Immature natural killer cell (primary cell): ENCODE measurements at regions not wholly inside any gene's neighbourhood (a gene's known extent, or its start where the extent isn't known, plus 50 kb on each side); places are given as distances from the start of the nearest gene placed in this dataset.

ENCODE experiments used
- DNase-seq, 3 donors: peaks; one replicate each; pipeline ENCODE4 v3.0.0; 2022; ENCODE audit warnings: mixed read lengths in 1 of 3
- H3K27ac Mint-ChIP-seq, 6 donors: one replicate each; pipeline ENCODE4 v1.8.0; 2020; ENCODE audit warnings: mixed read lengths in 6 of 6, mild to moderate bottlenecking in 5 of 6, inconsistent platforms in 4 of 6, moderate library complexity in 3 of 6
- H3K27me3 Mint-ChIP-seq, 3 donors: one replicate each; pipeline ENCODE4 v1.8.0; 2020 to 2021; ENCODE audit warnings: low read depth in 3 of 3, mild to moderate bottlenecking in 3 of 3, mixed read lengths in 3 of 3, moderate library complexity in 3 of 3, inconsistent platforms in 1 of 3
- H3K36me3 Mint-ChIP-seq, 3 donors: one replicate each; pipeline ENCODE4 v1.8.0; 2020; ENCODE audit warnings: mixed read lengths in 3 of 3, inconsistent platforms in 2 of 3, mild to moderate bottlenecking in 2 of 3
- H3K4me1 Mint-ChIP-seq, 2 donors: one replicate each; pipeline ENCODE4 v1.8.0; 2020; ENCODE audit warnings: inconsistent platforms in 2 of 2, mild to moderate bottlenecking in 2 of 2, mixed read lengths in 2 of 2, moderate library complexity in 1 of 2
- H3K4me3 Mint-ChIP-seq, 5 donors: one replicate each; pipeline ENCODE4 v1.8.0; 2020; ENCODE audit warnings: mild to moderate bottlenecking in 5 of 5, mixed read lengths in 5 of 5, inconsistent platforms in 3 of 5, moderate library complexity in 3 of 5
- H3K9me3 Mint-ChIP-seq, 6 donors: one replicate each; pipeline ENCODE4 v1.8.0; 2020; ENCODE audit warnings: mild to moderate bottlenecking in 6 of 6, mixed read lengths in 6 of 6, inconsistent platforms in 4 of 6, moderate library complexity in 3 of 6

GRCh38 chr4:89586318-89586717, 250.6 kb downstream of the SNCA start:
- Mint-ChIP-seq H3K4me1 (no peaks in the 10 kb centered on the region), H3K27me3 (no peaks in the 10 kb centered on the region), H3K27ac (no peak overlapping the region), H3K36me3 (peaks cover 0 to 3% (median 0%) of the 10 kb centered on the region in 3 donors), H3K9me3 (peaks cover 0 to under 1% (median 0%) of the 10 kb centered on the region in 6 donors), H3K4me3 (no peak overlapping the region)
- no peak for DNase-seq

DNA sequence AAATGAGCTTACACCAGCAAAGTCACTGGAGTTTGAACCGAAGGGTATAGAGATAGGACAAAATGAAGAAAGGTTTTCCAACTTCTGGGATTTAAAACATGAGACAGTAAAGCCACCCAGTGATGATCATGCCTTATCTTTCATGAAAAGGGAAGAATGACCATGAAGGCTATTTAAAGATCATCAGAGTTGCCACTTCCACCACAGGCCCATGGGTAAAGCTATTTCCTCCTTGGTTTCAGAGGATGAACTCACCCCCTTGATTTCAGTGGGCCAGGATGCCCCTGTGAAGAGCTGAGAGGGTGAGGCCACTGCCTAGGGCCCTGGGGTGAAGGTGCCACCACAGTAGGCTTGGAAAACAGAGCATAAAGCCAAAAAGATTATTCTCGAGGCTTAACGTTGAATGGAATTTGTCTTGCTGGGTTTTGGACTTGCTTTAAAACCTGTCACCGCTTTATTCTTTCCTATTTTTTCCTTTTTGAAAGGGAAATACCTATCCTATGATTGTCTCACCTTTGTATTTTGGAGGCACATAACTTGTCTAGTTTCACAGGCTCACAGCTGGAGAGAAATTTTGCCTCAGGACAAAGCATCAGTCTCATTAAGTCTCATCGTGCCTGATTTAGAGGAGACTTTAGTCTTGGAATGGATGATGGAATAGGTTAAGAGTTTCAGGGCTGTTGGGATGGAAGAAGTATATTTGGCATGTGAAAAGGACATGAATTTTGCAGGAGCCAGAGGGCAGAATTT, 254.0 kb downstream of the SNCA start:
- no peak for DNase-seq
- H3K36me3 Mint-ChIP-seq = peaks cover 0 to 5% (median 0%) of the 10 kb centered on the region in 3 donors
- H3K27ac Mint-ChIP-seq = no peak overlapping the region
- H3K4me3 Mint-ChIP-seq = no peak overlapping the region
- H3K4me1 Mint-ChIP-seq = no peaks in the 10 kb centered on the region
- H3K9me3 Mint-ChIP-seq = peaks cover 0 to 3% (median 0%) of the 10 kb centered on the region in 6 donors
- no peaks in the 10 kb centered on the region for H3K27me3 Mint-ChIP-seq

DNA sequence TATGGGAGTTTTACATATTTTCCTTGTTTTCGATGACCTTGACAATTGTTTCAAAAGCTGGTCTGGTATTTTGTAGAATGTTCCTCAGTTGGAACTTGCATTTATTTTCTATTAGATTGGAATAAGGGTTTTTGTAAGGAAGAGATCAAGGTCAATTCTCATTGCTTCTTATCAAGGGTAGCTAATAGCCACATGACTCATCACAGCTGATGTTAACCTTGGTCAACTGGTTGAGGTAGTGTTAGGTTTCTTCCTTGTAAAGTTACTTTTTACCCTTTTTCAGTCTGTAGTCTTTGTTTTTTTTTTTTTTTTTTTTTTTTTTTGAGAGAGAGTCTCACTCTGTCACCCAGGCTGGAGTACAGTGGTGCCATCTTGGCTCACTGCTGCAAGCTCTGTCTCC, 257.2 kb downstream of the SNCA start:
- no peaks in the 10 kb centered on the region for H3K4me1 Mint-ChIP-seq

GRCh38 chr4:89576246-89576645, 260.7 kb downstream of the SNCA start:
- H3K4me1 Mint-ChIP-seq = no peaks in the 10 kb centered on the region
- H3K36me3 Mint-ChIP-seq = peaks cover 0 to 2% (median 0%) of the 10 kb centered on the region in 3 donors
- H3K9me3 Mint-ChIP-seq = peaks cover 0 to 1% (median 0%) of the 10 kb centered on the region in 6 donors
- peaks cover 0 to 2% (median 0%) of the 10 kb centered on the region in 3 donors for H3K27me3 Mint-ChIP-seq
- H3K27ac Mint-ChIP-seq = no peak overlapping the region
- H3K4me3 Mint-ChIP-seq = no peak overlapping the region
- DNase-seq = no peak

More for the DNA sequence above, 257.2 kb downstream of the SNCA start:
- no peak overlapping the region for H3K4me3 Mint-ChIP-seq
- DNase-seq = no peak
- peaks cover 0 to 2% (median 0%) of the 10 kb centered on the region in 3 donors for H3K27me3 Mint-ChIP-seq
- no peak overlapping the region for H3K27ac Mint-ChIP-seq
- peaks cover 0 to 3% (median 0%) of the 10 kb centered on the region in 6 donors for H3K9me3 Mint-ChIP-seq
- H3K36me3 Mint-ChIP-seq = peaks cover 0 to 5% (median 0%) of the 10 kb centered on the region in 3 donors

DNA sequence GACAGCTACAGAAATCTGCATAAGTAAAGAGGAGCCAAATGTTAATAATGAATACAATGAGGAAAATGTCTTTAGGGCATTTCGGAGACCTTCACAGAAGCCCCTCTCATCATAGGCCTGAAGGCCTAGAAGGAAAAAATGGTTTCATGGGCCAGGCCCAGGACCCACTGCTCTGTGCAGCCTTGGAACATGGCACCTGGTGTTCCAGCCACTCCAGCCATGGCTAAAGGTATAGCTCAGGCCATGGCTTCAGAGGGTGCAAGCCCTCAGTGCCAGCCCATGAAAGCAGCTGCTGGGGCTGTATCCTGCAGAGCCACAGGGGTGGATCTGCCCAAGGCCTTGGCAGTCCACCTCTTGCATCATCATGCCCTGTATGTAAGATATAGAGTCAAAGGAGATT, 261.1 kb downstream of the SNCA start:
- H3K27ac Mint-ChIP-seq = no peak overlapping the region
- peaks cover 0 to 2% (median 0%) of the 10 kb centered on the region in 3 donors for H3K27me3 Mint-ChIP-seq
- DNase-seq = no peak
- H3K4me3 Mint-ChIP-seq = no peak overlapping the region
- no peaks in the 10 kb centered on the region for H3K4me1 Mint-ChIP-seq
- no peaks in the 10 kb centered on the region for H3K9me3 Mint-ChIP-seq
- no peaks in the 10 kb centered on the region for H3K36me3 Mint-ChIP-seq

DNA sequence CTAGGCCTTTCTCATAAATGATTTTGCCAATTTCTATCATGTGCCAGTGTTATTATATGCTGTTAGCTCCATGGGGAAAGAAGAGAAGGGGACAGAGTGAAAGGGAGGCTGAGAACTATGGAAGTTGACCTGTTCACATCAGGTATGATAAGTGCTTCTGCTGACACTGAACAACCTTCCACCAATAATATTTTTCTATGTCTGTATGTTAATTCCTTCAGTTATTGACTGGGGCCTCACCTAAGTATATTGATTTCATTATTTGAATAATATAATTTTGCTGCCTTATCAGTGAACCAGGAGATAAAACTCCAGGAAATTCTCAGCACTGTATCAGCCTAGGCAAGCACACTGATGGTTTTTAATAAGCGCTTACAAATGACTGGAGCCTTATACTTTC, 262.8 kb downstream of the SNCA start:
- peaks cover 0 to 2% (median 0%) of the 10 kb centered on the region in 3 donors for H3K27me3 Mint-ChIP-seq

DNA sequence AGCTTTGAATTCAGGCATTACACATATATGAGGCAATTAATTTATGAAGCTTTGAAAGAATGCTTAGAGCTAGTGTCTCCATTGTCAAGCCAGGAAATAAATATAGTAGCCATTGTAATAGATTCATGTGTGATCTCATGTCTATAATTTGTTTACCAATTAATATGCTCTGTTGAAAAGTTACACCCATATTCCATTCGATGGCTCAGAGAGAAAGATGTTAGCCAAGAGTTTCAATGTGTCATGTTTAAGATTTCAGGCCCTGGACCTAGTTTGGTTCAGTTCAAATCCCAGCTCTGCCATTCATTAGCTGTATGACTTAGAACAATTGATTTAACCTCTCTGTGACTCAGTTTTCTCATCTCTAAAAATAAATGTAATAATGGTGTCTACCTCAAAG, 263.3 kb downstream of the SNCA start:
- Mint-ChIP-seq H3K4me1 (no peaks in the 10 kb centered on the region), H3K36me3 (no peaks in the 10 kb centered on the region), H3K27ac (no peak overlapping the region), H3K4me3 (no peak overlapping the region), H3K9me3 (no peaks in the 10 kb centered on the region), H3K27me3 (peaks cover 0 to 2% (median 0%) of the 10 kb centered on the region in 3 donors)
- no peak for DNase-seq

More for the DNA sequence above, 262.8 kb downstream of the SNCA start:
- H3K4me1 Mint-ChIP-seq = no peaks in the 10 kb centered on the region
- H3K9me3 Mint-ChIP-seq = no peaks in the 10 kb centered on the region
- DNase-seq = no peak
- no peak overlapping the region for H3K4me3 Mint-ChIP-seq
- H3K36me3 Mint-ChIP-seq = no peaks in the 10 kb centered on the region
- H3K27ac Mint-ChIP-seq = no peak overlapping the region

- DNase-seq = no peak
- no peaks in the 10 kb centered on the region for H3K9me3 Mint-ChIP-seq
- peaks cover 0 to 2% (median 1%) of the 10 kb centered on the region in 3 donors for H3K27me3 Mint-ChIP-seq
- H3K27ac Mint-ChIP-seq = no peak overlapping the region
- no peak overlapping the region for H3K4me3 Mint-ChIP-seq
- H3K36me3 Mint-ChIP-seq = no peaks in the 10 kb centered on the region
- H3K4me1 Mint-ChIP-seq = no peaks in the 10 kb centered on the region
Observed at GRCh38 chr4:89572224-89572858, 264.6 kb downstream of the SNCA start.

GRCh38 chr4:89570931-89571330, 263.3 kb upstream of the GPRIN3 start:
- Mint-ChIP-seq H3K4me1 (no peaks in the 10 kb centered on the region), H3K27me3 (peaks cover 0 to 4% (median 3%) of the 10 kb centered on the region in 3 donors), H3K27ac (no peak overlapping the region), H3K4me3 (no peak overlapping the region), H3K36me3 (no peaks in the 10 kb centered on the region), H3K9me3 (no peaks in the 10 kb centered on the region)
- DNase-seq = no peak

DNA sequence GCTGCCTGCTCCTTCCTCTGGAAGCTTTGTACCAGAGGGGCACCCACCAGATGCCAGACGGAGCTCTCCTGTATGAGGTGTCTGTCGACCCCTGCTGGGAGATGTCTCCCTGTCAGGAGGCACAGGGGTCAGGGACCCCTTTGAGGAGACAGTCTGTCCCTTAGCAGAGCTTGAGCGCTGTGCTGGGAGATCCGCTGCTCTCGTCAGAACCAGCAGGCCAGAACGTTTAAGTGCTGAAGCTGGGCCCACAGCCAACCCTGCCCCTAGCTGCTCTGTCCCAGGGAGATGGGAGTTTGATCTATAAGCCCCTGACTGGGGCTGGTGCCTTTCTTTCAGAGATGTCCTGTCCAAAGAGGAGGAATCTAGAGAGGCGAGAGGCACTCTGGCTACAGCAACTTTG, 260.3 kb upstream of the GPRIN3 start:
- Mint-ChIP-seq H3K36me3 (no peaks in the 10 kb centered on the region), H3K27ac (no peak overlapping the region), H3K4me1 (no peaks in the 10 kb centered on the region), H3K9me3 (no peaks in the 10 kb centered on the region), H3K4me3 (no peak overlapping the region), H3K27me3 (peaks cover 0 to 3% (median 3%) of the 10 kb centered on the region in 3 donors)
- DNase-seq = no peak

GRCh38 chr4:89563431-89563830, 255.8 kb upstream of the GPRIN3 start:
- Mint-ChIP-seq H3K27me3 (peaks cover 0 to 4% (median 3%) of the 10 kb centered on the region in 3 donors), H3K27ac (no peak overlapping the region), H3K36me3 (no peaks in the 10 kb centered on the region), H3K4me3 (no peak overlapping the region), H3K4me1 (no peaks in the 10 kb centered on the region), H3K9me3 (no peaks in the 10 kb centered on the region)
- no peak for DNase-seq

GRCh38 chr4:89562746-89563145, 255.1 kb upstream of the GPRIN3 start:
- Mint-ChIP-seq H3K27me3 (peaks cover 0 to 4% (median 3%) of the 10 kb centered on the region in 3 donors), H3K4me1 (no peaks in the 10 kb centered on the region), H3K9me3 (no peaks in the 10 kb centered on the region), H3K4me3 (no peak overlapping the region), H3K27ac (no peak overlapping the region), H3K36me3 (no peaks in the 10 kb centered on the region)
- no peak for DNase-seq

GRCh38 chr4:89561048-89561447, 253.4 kb upstream of the GPRIN3 start:
- H3K9me3 Mint-ChIP-seq = no peaks in the 10 kb centered on the region
- H3K4me3 Mint-ChIP-seq = no peak overlapping the region
- H3K27me3 Mint-ChIP-seq = peaks cover 0 to 3% (median 0%) of the 10 kb centered on the region in 3 donors
- H3K4me1 Mint-ChIP-seq = no peaks in the 10 kb centered on the region
- H3K36me3 Mint-ChIP-seq = no peaks in the 10 kb centered on the region
- no peak for DNase-seq
- no peak overlapping the region for H3K27ac Mint-ChIP-seq

- Mint-ChIP-seq H3K4me3 (no peak overlapping the region), H3K27ac (no peak overlapping the region)
Observed at GRCh38 chr4:89558147-89558546, 250.5 kb upstream of the GPRIN3 start.

More at GRCh38 chr4:89558147-89558546, 250.5 kb upstream of the GPRIN3 start:
- Mint-ChIP-seq H3K4me1 (no peaks in the 10 kb centered on the region), H3K9me3 (no peaks in the 10 kb centered on the region), H3K36me3 (no peaks in the 10 kb centered on the region), H3K27me3 (peaks cover 0 to 3% (median 0%) of the 10 kb centered on the region in 3 donors)
- DNase-seq = no peak
